Endothelial cell of umbilical vein (primary cell): ENCODE measurements at regions not wholly inside any gene's neighbourhood (a gene's known extent, or its start where the extent isn't known, plus 50 kb on each side); places are given as distances from the start of the nearest gene placed in this dataset.

Experiments used
- BruUV-seq: library from RNA; stranded (reverse); fragments of 400-500 nt; replicated peaks from 2 replicates; lab custom pipeline; 2021; lab: Mats Ljungman, UMichigan
- CTCF ChIA-PET: fragments of 300-600, 350-600 bp; sonication (Branson Sonifier 250); formaldehyde crosslinking; loops from one replicate; lab custom pipeline; 2021; ENCODE audit warnings: antibody characterized with exemption, inconsistent platforms; lab: Charles Lee
- POLR2A ChIA-PET: fragments of 300-600, 350-600 bp; sonication (Branson Sonifier 250); formaldehyde crosslinking; loops from one replicate; lab custom pipeline; 2021; ENCODE audit warnings: antibody characterized with exemption, inconsistent platforms; lab: Charles Lee
- DNase-seq: peaks from one replicate; pipeline ENCODE4 v3.0.0-alpha.2; 2011; ENCODE audit warnings: low read depth, low spot score
- FAIRE-seq: peaks from 2 replicates; lab custom pipeline; 2011; peaks lifted over from hg19 to GRCh38; lab: Jason Lieb, UNC
- H2AFZ ChIP-seq: 2 replicates; pipeline ENCODE4 v1.6.0; 2012; ENCODE audit warnings: low read depth, low read length, control low read depth, inconsistent platforms
- H3K27ac ChIP-seq: 2 replicates; pipeline ENCODE4 v1.5.1; 2011; ENCODE audit warnings: low read depth, mild to moderate bottlenecking, control low read depth, low read length, moderate library complexity; ENCODE audit not compliant: insufficient read depth
- H3K27me3 ChIP-seq, 2 experiments: 2 replicates each; pipeline versions ENCODE4 v1.6.0 to v1.6.1; 2011; ENCODE audit warnings: low read length in 2 of 2, mixed read lengths in 1 of 2; ENCODE audit not compliant: control insufficient read depth in 2 of 2, insufficient read depth in 2 of 2
- H3K36me3 ChIP-seq, 2 experiments: 2 replicates in 1 of 2; 3 replicates in 1 of 2; pipeline ENCODE4 v1.5.1; 2011; ENCODE audit warnings: low read length in 2 of 2, mild to moderate bottlenecking in 1 of 2, moderate library complexity in 1 of 2; ENCODE audit not compliant: control insufficient read depth in 2 of 2, insufficient read depth in 2 of 2; ENCODE audit errors: extremely low read depth in 1 of 2
- H3K4me1 ChIP-seq: 3 replicates; pipeline ENCODE4 v1.5.1; 2011; ENCODE audit warnings: mild to moderate bottlenecking, low read length; ENCODE audit not compliant: control insufficient read depth, insufficient read depth; ENCODE audit errors: extremely low read depth
- H3K4me2 ChIP-seq: 2 replicates; pipeline ENCODE4 v1.6.1; 2011; ENCODE audit warnings: low read length, control low read depth, mixed read lengths; ENCODE audit not compliant: insufficient read depth
- H3K4me3 ChIP-seq, 3 experiments: fragments of 200-600 bp in 1 of 3; sonication (generic), shearing (Covaris generic) in 1 of 3; replicated peaks in 1 of 3; 2 replicates each; pipeline ENCODE4 v1.5.1; 2011 to 2016; ENCODE audit warnings: control low read depth in 3 of 3, low read length in 3 of 3, mild to moderate bottlenecking in 2 of 3, inconsistent platforms in 1 of 3, low read depth in 1 of 3, moderate library complexity in 1 of 3; ENCODE audit not compliant: insufficient read depth in 1 of 3
- H3K79me2 ChIP-seq: 2 replicates; pipeline ENCODE4 v1.6.0; 2012; ENCODE audit warnings: low read length, inconsistent platforms; ENCODE audit not compliant: control insufficient read depth, insufficient read depth
- H3K9ac ChIP-seq: replicated peaks from 2 replicates; pipeline ENCODE3; 2011; ENCODE audit warnings: low read length, control low read depth; ENCODE audit not compliant: insufficient read depth; ENCODE audit errors: extremely low read depth
- H3K9me1 ChIP-seq: replicated peaks from 3 replicates; pipeline ENCODE4 v1.6.0; 2011; ENCODE audit warnings: mild to moderate bottlenecking, low read length; ENCODE audit not compliant: control insufficient read depth, insufficient read depth; ENCODE audit errors: extremely low read depth
- H3K9me3 ChIP-seq: replicated peaks from 2 replicates; pipeline ENCODE4 v1.5.1; 2012; ENCODE audit warnings: low read length, inconsistent platforms; ENCODE audit not compliant: control insufficient read depth, insufficient read depth
- H4K20me1 ChIP-seq: replicated peaks from 2 replicates; pipeline ENCODE3; 2011; ENCODE audit warnings: mild to moderate bottlenecking, low read length; ENCODE audit not compliant: control insufficient read depth, insufficient read depth; ENCODE audit errors: extremely low read depth
- EZH2 ChIP-seq: IDR thresholded peaks from 2 replicates; pipeline ENCODE4 v1.6.1; 2012; ENCODE audit warnings: borderline replicate concordance, low read depth, mild to moderate bottlenecking, moderate library complexity, low read length, inconsistent platforms; ENCODE audit not compliant: severe bottlenecking
- FOS ChIP-seq: IDR thresholded peaks from 2 replicates; pipeline ENCODE4 v1.6.1; 2011; ENCODE audit warnings: mild to moderate bottlenecking, low read length, moderate library complexity, borderline replicate concordance; ENCODE audit not compliant: insufficient read depth
- GATA2 ChIP-seq: IDR thresholded peaks from 2 replicates; pipeline ENCODE4 v1.7.0; 2011; ENCODE audit warnings: low read depth, mild to moderate bottlenecking, moderate library complexity, mixed read lengths, low read length; ENCODE audit not compliant: insufficient read length, insufficient read depth
- JUN ChIP-seq: IDR thresholded peaks from 2 replicates; pipeline ENCODE4 v1.6.1; 2011; ENCODE audit warnings: borderline replicate concordance, low read depth; ENCODE audit not compliant: insufficient read length, insufficient read depth
- MYC ChIP-seq: IDR thresholded peaks from one replicate; pipeline ENCODE4 v1.6.1; 2011; ENCODE audit warnings: mild to moderate bottlenecking, low read depth, low read length
- POLR2A ChIP-seq: IDR thresholded peaks from 2 replicates; pipeline ENCODE4 v1.6.1; 2012; ENCODE audit warnings: low read depth, mild to moderate bottlenecking, control low read depth, low read length
- POLR2AphosphoS5 ChIP-seq: IDR thresholded peaks from 2 replicates; pipeline ENCODE4 v1.6.1; 2012; ENCODE audit warnings: low read depth, mild to moderate bottlenecking, control low read depth, low read length, moderate library complexity; ENCODE audit not compliant: insufficient read depth
- dilution Hi-C: fragments of 300-500 bp; cut with MboI; formaldehyde crosslinking; loops from one replicate; pipeline ENCODE4 v1.15.0; 2019; ENCODE audit warnings: low sequenced_read_pairs; ENCODE audit not compliant: extremely low pct_ligation_motif_present
- intact Hi-C: fragments of 100-400 bp; cut with micrococcal nuclease; formaldehyde crosslinking; loops from one replicate; pipeline ENCODE4 v1.10.0; 2022
- TF ChIP-seq, protein P1 (sequence below), 2 donors: IDR thresholded peaks; 1 replicate in 1 of 2; 2 replicates in 1 of 2; pipeline ENCODE4 v1.5.1; 2011; ENCODE audit warnings: low read length in 2 of 2, mild to moderate bottlenecking in 2 of 2, moderate library complexity in 2 of 2, control low read depth in 1 of 2, inconsistent platforms in 1 of 2, low read depth in 1 of 2; ENCODE audit not compliant: insufficient read depth in 1 of 2; ENCODE audit errors: extremely low read depth in 1 of 2
- TF ChIP-seq, protein P2 (sequence below): IDR thresholded peaks from 2 replicates; pipeline ENCODE4 v1.6.1; 2011; ENCODE audit not compliant: insufficient read depth, insufficient read length

DNA sequence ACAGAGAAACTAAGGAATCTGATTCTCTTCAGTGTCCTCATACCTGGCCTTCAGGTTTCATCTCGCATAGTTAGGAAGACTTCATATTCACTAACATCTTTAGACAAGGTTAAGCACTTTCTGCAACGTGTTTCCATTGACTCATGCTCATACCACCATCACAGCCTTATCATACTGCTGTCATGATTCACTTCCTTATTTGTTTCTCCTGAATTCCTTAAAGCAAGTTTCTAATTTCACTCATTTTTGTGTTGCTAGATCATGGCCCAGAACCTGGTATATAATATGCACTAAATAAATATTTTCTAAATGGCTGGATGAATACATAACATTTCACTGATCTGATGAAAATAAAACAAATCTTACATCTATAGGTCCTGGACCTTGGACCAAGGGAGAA lies 472.9 kb downstream of the PRELID2 start:
- H3K79me2 ChIP-seq = no peaks in the 10 kb centered on the region
- peaks cover 15% of the 10 kb centered on the region for H3K4me1 ChIP-seq
- peak; percentile 62 for FAIRE-seq
- H4K20me1 ChIP-seq = no peaks in the 10 kb centered on the region
- no peak overlapping the region for H3K4me3 ChIP-seq
- H3K9me3 ChIP-seq = no peaks in the 10 kb centered on the region
- peak; percentile 80 for DNase-seq
- no peaks in the 10 kb centered on the region for H3K27me3 ChIP-seq
- CTCF ChIA-PET = no interaction called here
- intact Hi-C loops = loop anchor here (1.0 to 5.0 kb wide), 3 partner anchors 13 to 170 kb away; no protein-coding TSS in a partner anchor
- peak overlapping the region; percentile 21 for H2AFZ ChIP-seq
- POLR2A ChIA-PET = no interaction called here
- H3K4me2 ChIP-seq = peak overlapping the region; percentile 42
- peak overlapping the region; percentile 60 for H3K27ac ChIP-seq
- peak; percentile 90 for TF ChIP-seq JUN
- TF ChIP-seq FOS = peak; percentile 93
- TF ChIP-seq MYC = no peak
- TF ChIP-seq, protein P1, sequence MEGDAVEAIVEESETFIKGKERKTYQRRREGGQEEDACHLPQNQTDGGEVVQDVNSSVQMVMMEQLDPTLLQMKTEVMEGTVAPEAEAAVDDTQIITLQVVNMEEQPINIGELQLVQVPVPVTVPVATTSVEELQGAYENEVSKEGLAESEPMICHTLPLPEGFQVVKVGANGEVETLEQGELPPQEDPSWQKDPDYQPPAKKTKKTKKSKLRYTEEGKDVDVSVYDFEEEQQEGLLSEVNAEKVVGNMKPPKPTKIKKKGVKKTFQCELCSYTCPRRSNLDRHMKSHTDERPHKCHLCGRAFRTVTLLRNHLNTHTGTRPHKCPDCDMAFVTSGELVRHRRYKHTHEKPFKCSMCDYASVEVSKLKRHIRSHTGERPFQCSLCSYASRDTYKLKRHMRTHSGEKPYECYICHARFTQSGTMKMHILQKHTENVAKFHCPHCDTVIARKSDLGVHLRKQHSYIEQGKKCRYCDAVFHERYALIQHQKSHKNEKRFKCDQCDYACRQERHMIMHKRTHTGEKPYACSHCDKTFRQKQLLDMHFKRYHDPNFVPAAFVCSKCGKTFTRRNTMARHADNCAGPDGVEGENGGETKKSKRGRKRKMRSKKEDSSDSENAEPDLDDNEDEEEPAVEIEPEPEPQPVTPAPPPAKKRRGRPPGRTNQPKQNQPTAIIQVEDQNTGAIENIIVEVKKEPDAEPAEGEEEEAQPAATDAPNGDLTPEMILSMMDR (IDR thresholded peaks at IDR 0.05; ENCODE audit: extremely low read depth in 1 of 2, insufficient read depth in 1 of 2, low read depth in 1 of 2, low read length in 2 of 2) = no peak
- TF ChIP-seq POLR2AphosphoS5 = peak; percentile 58
- no peak for TF ChIP-seq POLR2A
- TF ChIP-seq EZH2 = no peak
- TF ChIP-seq GATA2 = peak; percentile 73
- TF ChIP-seq, protein P2, sequence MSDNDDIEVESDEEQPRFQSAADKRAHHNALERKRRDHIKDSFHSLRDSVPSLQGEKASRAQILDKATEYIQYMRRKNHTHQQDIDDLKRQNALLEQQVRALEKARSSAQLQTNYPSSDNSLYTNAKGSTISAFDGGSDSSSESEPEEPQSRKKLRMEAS = no peak
- dilution Hi-C loops = no loop called here
- no TSS peak for BruUV-seq
- H3K9me1 ChIP-seq = no peaks in the 10 kb centered on the region
- H3K36me3 ChIP-seq = no peaks in the 10 kb centered on the region
- no peak overlapping the region for H3K9ac ChIP-seq
